ENCODE measurements at regions not wholly inside any gene's neighbourhood (a gene's known extent, or its start where the extent isn't known, plus 50 kb on each side); places are given as distances from the start of the nearest gene placed in this dataset.

- DNase-seq: no peak
- Mint-ChIP-seq H3K27ac (ENCODE audit: unreplicated experiment) (no peak overlapping the region), H3K9me3 (ENCODE audit: unreplicated experiment) (no peaks in the 10 kb centered on the region), H3K4me3 (ENCODE audit: unreplicated experiment) (no peak overlapping the region), H3K4me1 (ENCODE audit: low read depth, unreplicated experiment) (no peaks in the 10 kb centered on the region), H3K36me3 (ENCODE audit: unreplicated experiment) (no peaks in the 10 kb centered on the region), H3K27me3 (ENCODE audit: unreplicated experiment) (no peaks in the 10 kb centered on the region)
- no peak for TF ChIP-seq CTCF (IDR thresholded peaks at IDR 0.05; ENCODE audit: partially characterized antibody, unreplicated experiment)
Measured at GRCh38 chr5:84569307-84569706, 184.6 kb upstream of the EDIL3 start.

- no peak for DNase-seq
- Mint-ChIP-seq H3K4me1 (ENCODE audit: low read depth, unreplicated experiment) (no peaks in the 10 kb centered on the region), H3K36me3 (ENCODE audit: unreplicated experiment) (no peaks in the 10 kb centered on the region), H3K27ac (ENCODE audit: unreplicated experiment) (no peak overlapping the region), H3K27me3 (ENCODE audit: unreplicated experiment) (no peaks in the 10 kb centered on the region), H3K9me3 (ENCODE audit: unreplicated experiment) (no peaks in the 10 kb centered on the region), H3K4me3 (ENCODE audit: unreplicated experiment) (no peak overlapping the region)
- TF ChIP-seq CTCF (IDR thresholded peaks at IDR 0.05; ENCODE audit: partially characterized antibody, unreplicated experiment): no peak
Measured at GRCh38 chr5:84568171-84568570, 183.5 kb upstream of the EDIL3 start.

GRCh38 chr5:84565866-84566265, 181.2 kb upstream of the EDIL3 start:
- H3K27ac Mint-ChIP-seq (ENCODE audit: unreplicated experiment): no peak overlapping the region
- DNase-seq: no peak
- no peak for TF ChIP-seq CTCF (IDR thresholded peaks at IDR 0.05; ENCODE audit: partially characterized antibody, unreplicated experiment)
- no peaks in the 10 kb centered on the region for H3K4me1 Mint-ChIP-seq (ENCODE audit: low read depth, unreplicated experiment)
- H3K4me3 Mint-ChIP-seq (ENCODE audit: unreplicated experiment): no peak overlapping the region
- H3K9me3 Mint-ChIP-seq (ENCODE audit: unreplicated experiment): no peaks in the 10 kb centered on the region
- H3K27me3 Mint-ChIP-seq (ENCODE audit: unreplicated experiment): no peaks in the 10 kb centered on the region
- no peaks in the 10 kb centered on the region for H3K36me3 Mint-ChIP-seq (ENCODE audit: unreplicated experiment)

- Mint-ChIP-seq H3K27me3 (ENCODE audit: unreplicated experiment) (no peaks in the 10 kb centered on the region), H3K36me3 (ENCODE audit: unreplicated experiment) (no peaks in the 10 kb centered on the region), H3K9me3 (ENCODE audit: unreplicated experiment) (no peaks in the 10 kb centered on the region), H3K27ac (ENCODE audit: unreplicated experiment) (no peak overlapping the region), H3K4me3 (ENCODE audit: unreplicated experiment) (no peak overlapping the region), H3K4me1 (ENCODE audit: low read depth, unreplicated experiment) (no peaks in the 10 kb centered on the region)
- DNase-seq: no peak
- no peak for TF ChIP-seq CTCF (IDR thresholded peaks at IDR 0.05; ENCODE audit: partially characterized antibody, unreplicated experiment)
Measured at GRCh38 chr5:84564321-84565075, 179.8 kb upstream of the EDIL3 start.

GRCh38 chr5:84550222-84550621, 165.5 kb upstream of the EDIL3 start:
- TF ChIP-seq CTCF (IDR thresholded peaks at IDR 0.05; ENCODE audit: partially characterized antibody, unreplicated experiment): no peak
- Mint-ChIP-seq H3K9me3 (ENCODE audit: unreplicated experiment) (no peaks in the 10 kb centered on the region), H3K36me3 (ENCODE audit: unreplicated experiment) (no peaks in the 10 kb centered on the region), H3K4me3 (ENCODE audit: unreplicated experiment) (no peak overlapping the region), H3K4me1 (ENCODE audit: low read depth, unreplicated experiment) (no peaks in the 10 kb centered on the region), H3K27ac (ENCODE audit: unreplicated experiment) (no peak overlapping the region), H3K27me3 (ENCODE audit: unreplicated experiment) (no peaks in the 10 kb centered on the region)
- DNase-seq: no peak

All from glutamatergic neuron (in vitro differentiated cells).